IPS-18c (cell line): ENCODE measurements at regions not wholly inside any gene's neighbourhood (a gene's known extent, or its start where the extent isn't known, plus 50 kb on each side); places are given as distances from the start of the nearest gene placed in this dataset.

Experiments
- H3K4me3 ChIP-seq: 2 replicates; pipeline ENCODE4 v1.7.0; 2013; ENCODE audit warnings: low read depth, mild to moderate bottlenecking, low read length, moderate library complexity; ENCODE audit not compliant: insufficient read depth
- H3K9me3 ChIP-seq: one replicate; pipeline ENCODE4 v1.6.1; 2013; ENCODE audit warnings: mild to moderate bottlenecking, low read length, moderate library complexity; ENCODE audit not compliant: control insufficient read depth, insufficient read depth

DNA sequence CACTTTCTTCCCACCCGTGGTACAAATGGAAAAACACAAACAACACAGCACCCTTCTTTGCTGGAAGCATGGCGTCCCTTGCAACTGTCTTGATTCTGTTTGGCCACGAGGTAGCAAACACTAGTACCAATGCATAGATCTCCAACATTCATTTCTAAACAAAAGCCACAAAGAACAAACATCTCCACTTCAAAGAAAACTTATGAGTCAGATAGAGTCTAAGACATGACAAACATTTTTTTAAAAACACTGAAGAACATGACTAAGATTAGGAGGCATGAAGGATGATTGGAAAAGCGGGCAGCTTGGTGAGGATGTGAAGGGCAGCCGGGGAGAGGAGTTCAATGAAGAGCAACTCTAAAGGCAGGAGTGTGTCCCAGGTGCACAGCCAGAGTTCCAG is 197.6 kb upstream of the FAM9B start:
- no peak overlapping the region for H3K4me3 ChIP-seq

DNA sequence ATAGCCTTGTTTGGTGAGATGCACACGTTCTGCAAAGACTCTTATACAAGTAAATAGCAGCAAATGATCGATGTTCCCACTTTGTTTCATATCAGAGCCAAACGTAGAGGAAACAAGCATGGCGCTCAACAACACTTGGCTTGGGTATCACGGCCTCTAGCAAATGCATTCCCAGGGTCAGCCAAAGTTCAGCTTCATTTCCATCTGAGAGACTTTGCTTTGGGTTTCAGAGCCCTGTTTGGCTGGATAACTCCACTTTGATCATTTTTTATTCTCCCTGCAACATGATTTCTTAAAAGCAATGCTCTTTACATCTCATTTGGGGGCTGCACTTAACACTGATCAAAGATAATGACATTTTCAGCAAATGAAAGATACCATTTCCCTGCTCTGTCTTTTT is 199.2 kb upstream of the FAM9B start:
- no peak overlapping the region for H3K4me3 ChIP-seq
- peaks cover 9% of the 10 kb centered on the region for H3K9me3 ChIP-seq

More for the DNA sequence above, 197.6 kb upstream of the FAM9B start:
- H3K9me3 ChIP-seq: peaks cover 7% of the 10 kb centered on the region

DNA sequence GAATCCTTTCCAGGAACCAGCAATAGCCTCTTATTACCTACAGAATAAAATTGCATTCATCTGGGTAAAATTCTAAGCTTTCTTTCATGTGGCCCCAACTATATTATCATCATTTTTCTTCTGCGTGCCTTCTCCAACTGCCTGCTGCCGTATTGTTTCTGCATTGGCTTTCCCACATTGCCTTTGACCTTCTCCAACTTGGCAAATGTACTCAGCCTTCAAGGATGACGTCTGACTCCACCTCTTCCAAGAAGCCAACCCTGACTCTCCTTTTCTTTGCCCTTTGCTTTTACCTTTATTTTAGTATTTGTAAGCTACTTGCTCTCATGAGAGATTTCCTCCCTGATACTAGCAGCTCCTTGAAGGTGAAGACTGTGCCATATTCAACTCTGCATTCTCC is 200.4 kb upstream of the FAM9B start:
- no peak overlapping the region for H3K4me3 ChIP-seq
- H3K9me3 ChIP-seq: peaks cover 9% of the 10 kb centered on the region

DNA sequence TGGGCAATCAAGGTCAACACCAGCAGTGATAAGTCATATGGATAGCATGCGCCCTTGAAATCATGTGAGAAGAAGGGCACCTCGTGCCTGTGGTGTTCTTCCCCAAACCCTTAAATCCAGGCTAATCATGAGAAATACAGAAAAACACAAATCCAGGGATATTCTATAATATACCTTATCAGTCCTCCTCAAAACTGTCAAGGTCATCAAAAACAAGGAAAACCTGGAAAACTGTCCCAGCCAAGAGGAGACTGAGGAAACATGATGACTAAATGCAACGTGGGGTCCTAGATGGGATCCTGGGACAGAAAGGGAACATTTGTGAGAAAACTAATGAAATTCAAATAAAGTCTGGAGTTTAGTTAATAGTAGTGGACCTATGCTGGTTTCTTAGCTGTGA is 201.8 kb upstream of the FAM9B start:
- Histone ChIP-seq H3K9me3 (peaks cover 10% of the 10 kb centered on the region), H3K4me3 (no peak overlapping the region)

DNA sequence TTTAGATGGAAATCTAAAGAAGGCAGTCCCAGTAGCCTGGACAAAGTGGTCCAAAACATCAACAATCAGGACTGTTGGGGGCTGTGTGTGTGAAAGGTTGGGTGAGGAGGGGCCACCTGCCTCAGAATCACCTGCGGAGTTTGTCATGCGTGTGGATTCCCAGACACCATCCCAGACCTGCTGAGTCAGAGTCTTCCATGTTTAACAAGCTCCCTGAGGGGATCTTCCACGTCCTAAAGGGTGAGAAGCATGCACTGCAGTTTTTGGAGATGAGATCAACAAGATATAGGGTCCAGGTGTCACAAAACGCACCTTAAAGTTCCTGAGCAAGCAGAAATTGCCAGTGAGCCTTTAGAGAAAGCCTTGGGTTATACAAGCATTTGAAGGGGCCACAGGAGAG is 207.0 kb upstream of the FAM9B start:
- peaks cover 20% of the 10 kb centered on the region for H3K9me3 ChIP-seq
- H3K4me3 ChIP-seq: no peak overlapping the region

DNA sequence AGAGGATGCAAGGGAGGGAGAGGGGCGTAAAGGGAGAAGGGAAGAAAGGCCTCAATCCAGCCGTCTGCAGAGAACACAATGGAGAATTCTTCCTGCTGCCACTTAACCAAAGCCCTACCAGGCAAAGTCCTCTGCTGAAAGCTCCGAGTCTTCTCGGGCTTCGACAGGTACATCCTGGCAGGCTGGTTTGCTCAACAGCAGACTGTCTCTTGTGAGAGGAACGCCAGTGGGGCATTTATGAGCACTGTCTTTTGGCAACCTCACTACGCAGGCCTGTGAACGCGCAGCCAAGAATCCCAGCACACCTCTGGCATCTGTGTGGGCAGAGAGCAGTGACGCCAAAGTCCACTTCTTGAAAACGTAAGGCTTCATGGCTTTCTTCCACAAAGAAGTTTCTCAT is 207.5 kb upstream of the FAM9B start:
- Histone ChIP-seq H3K4me3 (no peak overlapping the region), H3K9me3 (peaks cover 17% of the 10 kb centered on the region)

- no peak overlapping the region for H3K4me3 ChIP-seq
- peaks cover 12% of the 10 kb centered on the region for H3K9me3 ChIP-seq
Observed at GRCh38 chrX:9249051-9249846, 215.3 kb upstream of the FAM9B start.

DNA sequence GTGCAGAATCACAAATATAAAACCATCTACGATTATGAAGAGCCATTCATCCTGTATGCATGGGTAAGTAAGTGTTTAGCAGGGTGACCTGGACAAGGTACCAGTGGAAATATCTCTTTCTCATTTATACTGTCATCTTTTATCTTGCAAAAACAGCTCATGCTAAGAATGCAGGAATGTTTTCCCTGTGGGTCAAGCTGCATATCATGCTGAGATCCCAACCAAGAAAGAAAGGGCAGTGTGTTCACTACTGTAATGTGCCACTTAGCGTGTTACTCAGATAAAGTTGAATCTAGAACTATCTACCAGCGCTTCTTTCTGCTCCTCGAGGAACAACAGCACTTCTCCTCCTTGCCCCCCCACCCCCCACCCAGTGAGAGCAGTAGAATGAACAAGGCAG is 212.7 kb upstream of the TBL1X start:
- Histone ChIP-seq H3K4me3 (no peak overlapping the region), H3K9me3 (peaks cover 8% of the 10 kb centered on the region)

DNA sequence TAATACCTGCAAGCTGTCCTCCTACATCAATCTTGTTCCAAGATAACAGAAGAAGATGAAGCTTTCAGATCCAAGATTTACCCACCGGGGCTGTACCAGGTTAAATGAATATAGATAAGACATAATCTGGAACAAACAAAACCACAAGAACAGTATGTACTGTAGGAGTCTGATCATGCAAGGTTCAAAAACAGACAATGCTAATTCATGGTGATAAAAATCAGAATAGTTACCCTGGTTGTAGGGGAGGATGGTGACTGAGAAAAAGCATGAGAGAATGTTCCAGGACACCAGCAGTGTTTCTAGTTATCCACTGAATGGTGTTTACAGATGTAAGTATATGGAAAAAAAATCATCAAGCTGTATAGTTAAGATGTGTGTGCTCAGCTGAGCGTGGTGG is 211.6 kb upstream of the TBL1X start:
- Histone ChIP-seq H3K9me3 (peaks cover 10% of the 10 kb centered on the region), H3K4me3 (no peak overlapping the region)

- H3K4me3 ChIP-seq: no peak overlapping the region
Observed at GRCh38 chrX:9257718-9258420, 207.0 kb upstream of the TBL1X start.

GRCh38 chrX:9258421-9259104 is 206.3 kb upstream of the TBL1X start:
- Histone ChIP-seq H3K9me3 (peaks cover 9% of the 10 kb centered on the region), H3K4me3 (no peak overlapping the region)

More at GRCh38 chrX:9257718-9258420, 207.0 kb upstream of the TBL1X start:
- H3K9me3 ChIP-seq: peaks cover 8% of the 10 kb centered on the region

GRCh38 chrX:9260603-9261002 is 204.3 kb upstream of the TBL1X start:
- Histone ChIP-seq H3K4me3 (no peak overlapping the region), H3K9me3 (peaks cover 11% of the 10 kb centered on the region)

- Histone ChIP-seq H3K4me3 (no peak overlapping the region), H3K9me3 (peaks cover 11% of the 10 kb centered on the region)
Observed at GRCh38 chrX:9267415-9267814, 197.4 kb upstream of the TBL1X start.

GRCh38 chrX:9269134-9269533 is 195.7 kb upstream of the TBL1X start:
- Histone ChIP-seq H3K9me3 (peaks cover 14% of the 10 kb centered on the region), H3K4me3 (no peak overlapping the region)

DNA sequence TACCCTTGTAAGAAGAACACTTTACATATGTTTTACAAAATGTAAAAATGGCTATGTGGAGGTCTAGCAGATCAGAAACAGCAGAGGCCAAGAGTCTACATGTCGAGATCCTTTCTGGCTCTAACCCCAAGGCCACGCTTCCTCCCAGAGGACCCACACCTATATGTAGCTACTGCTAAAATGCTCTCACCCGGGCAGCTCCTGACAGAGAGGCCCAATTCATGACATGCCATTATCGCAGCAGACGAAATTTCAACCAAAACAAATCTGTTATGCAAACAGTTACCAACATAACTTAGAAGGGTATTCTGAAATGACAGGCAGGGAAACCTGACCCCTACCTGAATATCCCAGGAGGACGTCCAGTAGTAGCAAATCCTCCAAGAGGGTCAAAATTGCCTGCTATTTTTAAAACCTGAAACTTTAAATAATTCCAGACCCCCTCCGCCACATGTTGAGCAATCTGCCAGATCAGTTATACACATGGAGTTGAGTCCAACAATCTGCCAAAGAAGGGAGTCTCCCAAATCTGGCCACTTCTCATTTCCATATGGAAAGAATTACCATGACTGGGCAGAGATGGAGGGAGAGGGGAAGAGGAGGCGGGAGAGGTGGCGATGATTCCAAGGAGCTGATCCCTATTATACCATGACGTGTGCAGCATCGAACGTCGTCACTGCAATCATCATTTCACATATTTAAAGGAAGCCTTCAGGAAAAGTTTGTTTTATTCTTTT is 192.9 kb upstream of the TBL1X start:
- peaks cover 16% of the 10 kb centered on the region for H3K9me3 ChIP-seq
- H3K4me3 ChIP-seq: no peak overlapping the region

GRCh38 chrX:9273744-9274143 is 191.1 kb upstream of the TBL1X start:
- H3K4me3 ChIP-seq: no peak overlapping the region
- peaks cover 21% of the 10 kb centered on the region for H3K9me3 ChIP-seq

GRCh38 chrX:9278475-9279233 is 186.2 kb upstream of the TBL1X start:
- Histone ChIP-seq H3K4me3 (no peak overlapping the region), H3K9me3 (peaks cover 18% of the 10 kb centered on the region)
